H4 (cell line): ENCODE measurements at regions not wholly inside any gene's neighbourhood (a gene's known extent, or its start where the extent isn't known, plus 50 kb on each side); places are given as distances from the start of the nearest gene placed in this dataset.

ENCODE experiments used
- DNase-seq: peaks from one replicate; pipeline ENCODE4 v3.0.0-alpha.2; 2015; ENCODE audit warnings: low spot score

- no peak for DNase-seq
Observed at GRCh38 chr2:12930391-12930790, 213.7 kb downstream of the TRIB2 start.

GRCh38 chr2:12931186-12931844 lies 214.6 kb downstream of the TRIB2 start:
- DNase-seq, result peak; percentile 34

GRCh38 chr2:12932192-12932591 lies 215.5 kb downstream of the TRIB2 start:
- DNase-seq, result no peak

- DNase-seq, result no peak
Observed at GRCh38 chr2:12934146-12934756, 217.5 kb downstream of the TRIB2 start.

- no peak for DNase-seq
Observed at GRCh38 chr2:12935222-12935621, 218.5 kb downstream of the TRIB2 start.

GRCh38 chr2:12935796-12936195 lies 219.1 kb downstream of the TRIB2 start:
- no peak for DNase-seq

- DNase-seq, result no peak
Observed at GRCh38 chr2:12941203-12941602, 224.5 kb downstream of the TRIB2 start.

- DNase-seq, result peak; percentile 10
Observed at GRCh38 chr2:12948231-12948960, 231.7 kb downstream of the TRIB2 start.

GRCh38 chr2:12948961-12949353 lies 232.2 kb downstream of the TRIB2 start:
- DNase-seq, result no peak

- DNase-seq, result no peak
Observed at GRCh38 chr2:12949406-12949805, 232.7 kb downstream of the TRIB2 start.

GRCh38 chr2:12950174-12950573 lies 233.4 kb downstream of the TRIB2 start:
- DNase-seq, result no peak

GRCh38 chr2:12950957-12951656 lies 234.4 kb downstream of the TRIB2 start:
- DNase-seq, result no peak

- DNase-seq, result no peak
Observed at GRCh38 chr2:12951657-12951973, 234.9 kb downstream of the TRIB2 start.

GRCh38 chr2:12953596-12953995 lies 236.9 kb downstream of the TRIB2 start:
- DNase-seq, result no peak

- no peak for DNase-seq
Observed at GRCh38 chr2:12955864-12956263, 239.1 kb downstream of the TRIB2 start.

- no peak for DNase-seq
Observed at GRCh38 chr2:12957251-12957650, 240.5 kb downstream of the TRIB2 start.

- DNase-seq, result no peak
Observed at GRCh38 chr2:12959935-12960334, 243.2 kb downstream of the TRIB2 start.

GRCh38 chr2:12960671-12961070 lies 243.9 kb downstream of the TRIB2 start:
- no peak for DNase-seq

GRCh38 chr2:12964904-12965539 lies 248.3 kb downstream of the TRIB2 start:
- DNase-seq, result no peak

GRCh38 chr2:12965540-12966269 lies 249.0 kb downstream of the TRIB2 start:
- DNase-seq, result peak; percentile 55

- DNase-seq, result no peak
Observed at GRCh38 chr2:12967804-12968203, 251.1 kb downstream of the TRIB2 start.
